GM21723 (cell line): ENCODE measurements at regions not wholly inside any gene's neighbourhood (a gene's known extent, or its start where the extent isn't known, plus 50 kb on each side); places are given as distances from the start of the nearest gene placed in this dataset.

ENCODE experiments used
- ATAC-seq: cut with Tn5 transposase; IDR thresholded peaks from one replicate; pipeline ENCODE4 v1.9.1; 2021; ENCODE audit warnings: mild to moderate bottlenecking, moderate library complexity; ENCODE audit not compliant: unreplicated experiment

DNA sequence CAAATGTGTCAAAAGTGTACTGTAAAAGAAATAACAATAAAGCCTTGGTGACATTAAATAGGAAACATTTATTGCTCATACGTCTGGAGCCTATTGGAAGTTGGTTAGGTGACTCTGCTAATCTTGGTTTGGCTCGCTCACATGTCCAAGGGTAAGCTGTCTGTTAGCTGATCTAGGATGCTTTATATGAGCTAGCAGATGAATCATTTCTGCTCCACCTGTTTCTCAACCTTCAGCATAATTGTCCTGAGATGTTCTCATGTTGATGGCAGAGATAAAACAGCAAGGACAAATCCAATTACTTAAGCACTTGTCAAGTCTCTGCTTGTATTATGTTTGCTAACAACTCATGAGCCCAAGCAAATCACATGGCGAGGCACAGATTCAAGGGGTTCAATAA is 56.0 kb upstream of the CD53 start:
- no peak for ATAC-seq

DNA sequence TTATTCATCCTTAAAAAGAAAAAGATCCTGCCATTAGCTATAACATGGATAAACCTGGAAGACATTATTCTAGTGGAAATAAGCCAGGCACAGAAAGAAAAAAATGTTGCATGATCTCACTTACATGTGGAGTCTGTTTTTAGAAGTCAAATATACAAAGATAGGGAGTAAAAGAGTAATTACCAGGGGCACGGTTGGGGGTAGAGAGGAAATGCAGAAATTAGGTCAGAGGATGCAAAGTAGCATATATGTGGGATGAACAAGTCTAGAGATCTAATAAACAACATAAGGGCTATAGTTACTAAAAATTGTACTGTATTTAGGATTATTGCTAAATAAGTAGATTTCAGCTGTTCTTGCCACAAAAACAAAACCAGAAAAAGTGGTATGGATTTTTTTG is 61.4 kb upstream of the CD53 start:
- no peak for ATAC-seq

DNA sequence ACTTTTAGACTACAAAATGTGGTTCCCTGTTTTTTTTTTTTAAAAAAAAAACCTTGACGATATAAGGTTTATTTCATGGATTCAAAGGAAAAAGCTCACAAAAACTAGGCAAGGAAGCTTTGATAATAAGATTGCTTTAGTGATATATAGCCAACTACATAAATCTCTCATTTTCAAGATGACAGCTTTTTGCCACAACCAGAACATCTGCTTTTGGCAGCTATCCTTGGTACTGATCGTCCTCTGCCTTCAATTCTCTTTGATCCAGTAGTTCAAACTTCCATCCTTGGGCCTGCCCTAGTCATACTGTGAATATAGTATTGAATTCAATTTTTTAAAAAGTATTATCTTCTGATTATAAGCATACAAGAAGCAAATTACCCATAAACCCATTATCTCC is 72.9 kb upstream of the CD53 start:
- ATAC-seq: no peak

- no peak for ATAC-seq
Measured at GRCh38 chr1:110798691-110799256, 74.2 kb upstream of the CD53 start.

DNA sequence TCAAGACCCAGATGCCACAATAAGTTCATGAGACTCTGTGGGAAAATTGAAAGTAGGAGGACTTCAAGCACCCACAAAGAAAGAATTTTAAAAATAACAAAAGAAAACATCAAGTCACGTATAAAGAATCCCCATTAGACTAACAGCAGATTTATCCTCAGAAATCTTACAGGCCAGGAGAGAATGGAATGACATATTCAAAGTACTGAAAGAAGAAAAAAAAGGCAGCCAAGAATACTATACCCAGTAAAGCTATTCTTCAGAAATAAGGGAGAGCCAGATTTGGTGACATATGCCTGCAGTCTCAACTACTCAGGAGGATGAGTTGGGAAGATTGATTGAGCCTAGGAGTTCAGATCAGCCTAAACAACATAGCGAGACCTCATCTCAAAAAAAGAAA is 84.3 kb upstream of the CD53 start:
- no peak for ATAC-seq

DNA sequence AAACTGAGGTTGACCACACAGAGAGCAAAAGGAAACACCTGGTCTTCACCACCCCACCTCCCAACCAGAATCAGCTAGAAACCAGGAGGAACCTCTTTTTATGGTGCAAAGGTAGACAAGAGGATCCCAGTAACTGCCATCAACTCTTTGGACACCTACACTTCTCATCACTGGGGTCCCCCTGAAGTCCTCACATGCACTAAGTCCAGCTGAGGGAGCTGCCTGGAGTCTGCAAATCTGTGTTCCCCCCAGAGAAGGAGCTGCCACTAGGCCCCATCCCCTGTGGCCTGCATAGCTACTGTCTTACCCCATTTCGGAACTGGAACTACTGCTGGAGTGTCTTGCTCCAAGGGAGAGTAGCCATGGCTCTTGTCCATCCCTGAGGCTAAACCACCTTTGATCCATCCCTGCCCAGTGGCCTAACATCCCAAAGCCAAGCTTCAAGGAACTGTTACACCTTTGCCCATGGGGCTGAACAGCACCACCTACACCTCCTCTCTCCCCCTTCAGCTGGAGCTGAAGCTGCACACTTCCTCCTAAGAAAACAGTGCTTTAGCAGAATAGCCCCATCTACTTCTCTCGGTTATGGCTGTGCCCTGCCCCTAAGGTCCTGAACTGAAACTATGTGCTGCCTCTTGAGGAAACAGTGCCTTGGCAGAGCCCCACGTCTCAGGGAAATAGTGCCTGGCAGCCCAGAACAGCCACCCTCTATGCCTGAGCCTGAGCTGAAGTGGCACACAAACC is 85.4 kb upstream of the CD53 start:
- ATAC-seq: peak; percentile 86

GRCh38 chr1:110786802-110787327 is 86.1 kb upstream of the CD53 start:
- ATAC-seq: peak; percentile 51

- no peak for ATAC-seq
Measured at GRCh38 chr1:110785612-110786011, 87.3 kb upstream of the CD53 start.

GRCh38 chr1:110785055-110785454 is 87.9 kb upstream of the CD53 start:
- no peak for ATAC-seq

- no peak for ATAC-seq
Measured at GRCh38 chr1:110783292-110783918, 89.5 kb upstream of the CD53 start.

- no peak for ATAC-seq
Measured at GRCh38 chr1:110781525-110781924, 91.4 kb upstream of the CD53 start.

DNA sequence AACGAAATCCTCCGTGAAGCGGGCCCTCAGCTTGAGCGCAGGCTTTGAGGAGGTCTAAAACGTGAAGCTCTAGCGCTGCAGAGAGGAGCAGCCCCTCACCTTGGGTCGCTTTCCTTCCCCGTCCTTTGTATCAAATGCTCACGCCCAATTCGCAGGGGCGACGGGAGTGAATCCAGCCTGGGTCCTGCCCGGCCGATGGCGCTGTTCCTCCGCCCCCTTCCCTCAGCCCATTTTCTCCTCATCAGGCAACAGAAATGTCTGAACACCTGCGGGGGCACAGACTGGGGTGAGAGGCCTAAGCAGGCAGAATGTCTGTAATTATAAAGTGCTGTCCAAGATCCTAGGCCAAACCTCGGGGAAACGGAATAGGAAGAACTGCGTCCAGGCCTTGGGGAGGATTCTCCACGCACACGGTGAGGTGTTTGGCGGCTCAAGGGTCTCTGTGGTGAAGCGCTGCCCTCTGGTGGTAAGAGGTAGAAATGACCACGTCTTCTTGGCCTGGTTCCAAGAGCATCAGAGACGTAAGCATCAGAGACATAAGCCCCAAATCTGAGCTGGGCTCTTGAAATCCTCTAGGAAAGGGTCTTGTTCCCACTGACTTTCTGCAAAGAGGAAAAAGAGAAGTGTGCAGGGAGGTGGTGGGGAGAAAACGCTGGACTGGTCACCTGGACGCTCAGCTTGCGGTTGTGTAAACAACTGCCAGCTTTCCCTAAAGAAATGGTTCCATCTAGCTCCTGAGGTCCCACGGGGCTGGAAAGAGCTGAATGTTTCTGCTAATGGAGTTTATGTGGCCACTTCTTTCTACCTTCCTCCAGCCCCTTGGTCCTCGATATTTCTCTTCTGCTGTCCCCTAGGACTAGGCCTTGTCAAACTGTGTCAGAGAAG is 92.1 kb upstream of the CD53 start:
- ATAC-seq: no peak

GRCh38 chr1:110779636-110780035 is 93.3 kb upstream of the CD53 start:
- no peak for ATAC-seq

- ATAC-seq: no peak
Measured at GRCh38 chr1:110778821-110779220, 94.1 kb upstream of the CD53 start.

DNA sequence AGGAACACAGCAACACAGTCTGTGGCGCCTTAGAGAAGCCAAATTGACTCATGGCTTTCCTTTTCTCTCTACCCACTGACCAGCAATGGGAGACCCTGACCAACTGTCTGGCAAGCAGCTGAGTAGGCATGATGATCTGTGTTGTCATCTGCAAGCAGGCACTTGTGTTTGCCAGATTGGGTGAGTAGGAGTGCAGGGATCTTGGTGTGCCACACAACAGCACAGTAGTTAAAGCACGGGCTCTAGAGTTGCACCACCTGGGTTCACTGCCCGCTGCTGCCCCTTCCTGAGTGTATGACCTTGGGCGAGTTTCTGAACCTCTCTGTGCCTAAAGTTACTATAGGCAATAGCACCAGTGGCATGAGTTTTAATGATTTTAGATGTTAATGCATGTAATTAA is 95.7 kb upstream of the CD53 start:
- no peak for ATAC-seq

- no peak for ATAC-seq
Measured at GRCh38 chr1:110774398-110774797, 98.5 kb upstream of the CD53 start.

GRCh38 chr1:110773813-110774212 is 99.1 kb upstream of the KCNA3 start:
- ATAC-seq: no peak

GRCh38 chr1:110771245-110772022 is 96.7 kb upstream of the KCNA3 start:
- no peak for ATAC-seq

DNA sequence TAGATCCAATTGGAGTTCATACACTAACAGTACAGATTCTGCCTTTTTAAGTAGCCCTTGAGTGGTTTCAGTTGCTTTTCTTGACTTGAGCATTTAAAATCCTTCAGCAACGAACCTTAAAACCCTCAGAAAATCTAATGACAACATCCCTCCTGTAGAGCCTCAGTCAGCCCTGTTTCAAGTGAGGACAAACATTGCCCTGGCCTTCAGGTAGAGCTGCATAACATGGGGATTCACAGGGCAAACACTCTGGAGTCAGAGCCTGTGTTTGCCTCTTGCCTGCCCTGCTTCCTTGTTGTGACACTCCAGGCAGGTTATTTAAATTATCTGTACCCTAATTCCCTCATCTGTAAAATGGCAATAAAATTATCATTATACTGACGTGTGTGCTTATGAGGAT is 96.1 kb upstream of the KCNA3 start:
- ATAC-seq: no peak

DNA sequence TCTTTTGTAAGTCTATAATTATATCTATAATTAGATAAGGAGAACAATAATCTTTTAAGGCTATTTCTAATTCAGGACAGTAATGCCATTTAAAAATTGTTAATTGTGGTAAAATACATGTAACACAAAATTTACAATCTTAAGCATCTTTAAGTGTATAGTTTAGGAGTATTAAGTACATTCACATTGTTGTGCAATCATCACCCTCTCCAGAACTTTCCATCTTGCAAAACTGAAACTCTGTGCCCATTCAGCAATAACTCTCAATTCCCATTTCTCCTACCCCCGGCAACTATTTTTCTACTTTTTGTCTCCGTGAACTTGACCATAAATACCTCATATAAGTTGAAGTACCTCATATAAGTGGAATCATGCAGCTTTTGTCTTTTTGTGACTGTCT is 93.9 kb upstream of the KCNA3 start:
- ATAC-seq: no peak

- no peak for ATAC-seq
Measured at GRCh38 chr1:110766336-110766647, 91.6 kb upstream of the KCNA3 start.
